HS-27A (cell line): ENCODE measurements at regions not wholly inside any gene's neighbourhood (a gene's known extent, or its start where the extent isn't known, plus 50 kb on each side); places are given as distances from the start of the nearest gene placed in this dataset.
"Not testable (repeated sequence)": the region's sequence is repeated elsewhere in the genome, so short reads cannot be mapped to it uniquely, and the experiment has no call there.

ENCODE experiments used
- DNase-seq: peaks from one replicate; pipeline ENCODE4 v3.0.0-alpha.2; 2012; ENCODE audit warnings: low read depth, missing footprints

- DNase-seq, result no peak
Observed at GRCh38 chr13:23086968-23087623, 93.7 kb upstream of the SGCG start.

- no peak for DNase-seq
Observed at GRCh38 chr13:23087880-23088279, 92.9 kb upstream of the SGCG start.

- no peak for DNase-seq
Observed at GRCh38 chr13:23098161-23098907, 82.4 kb upstream of the SGCG start.

- no peak for DNase-seq
Observed at GRCh38 chr13:23105051-23105450, 75.7 kb upstream of the SGCG start.

- no peak for DNase-seq
Observed at GRCh38 chr13:23107665-23108064, 73.1 kb upstream of the SGCG start.

GRCh38 chr13:23119131-23119530 lies 61.6 kb upstream of the SGCG start:
- DNase-seq, result no peak

GRCh38 chr13:23127540-23127939 lies 53.2 kb upstream of the SGCG start:
- not testable (repeated sequence) for DNase-seq

- DNase-seq, result no peak
Observed at GRCh38 chr13:23129331-23129730, 51.4 kb upstream of the SGCG start.
